Right atrium auricular region (tissue), 2 donors: ENCODE measurements at regions not wholly inside any gene's neighbourhood (a gene's known extent, or its start where the extent isn't known, plus 50 kb on each side); places are given as distances from the start of the nearest gene placed in this dataset.

Experiments used
- DNase-seq: peaks from one replicate; pipeline ENCODE4 v3.0.0-alpha.2; 2019; ENCODE audit warnings: low spot score
- H3K27ac ChIP-seq, 2 donors: fragments of 200-600 bp; sonication (generic); 1 replicate in 1 of 2; 2 replicates in 1 of 2; pipeline ENCODE4 v1.5.1; 2016 to 2019
- H3K27me3 ChIP-seq, 2 donors: fragments of 200-600 bp; sonication (generic); one replicate each; pipeline versions ENCODE4 v1.5.1 to v1.6.0; 2017 to 2019
- H3K36me3 ChIP-seq: fragments of 200-600 bp; sonication (generic); one replicate; pipeline ENCODE4 v1.5.1; 2016
- H3K4me1 ChIP-seq, 2 donors: fragments of 200-600 bp; sonication (generic); one replicate each; pipeline versions ENCODE4 v1.5.1 to v1.6.0; 2017 to 2019
- H3K4me3 ChIP-seq, 2 donors: fragments of 200-600 bp; sonication (generic); 1 replicate in 1 of 2; 2 replicates in 1 of 2; pipeline ENCODE4 v1.5.1; 2017 to 2019; ENCODE audit warnings: mild to moderate bottlenecking in 1 of 2, moderate library complexity in 1 of 2
- H3K9me3 ChIP-seq, 2 donors: fragments of 200-600 bp; sonication (generic); one replicate each; pipeline ENCODE4 v1.5.1; 2019
- CTCF ChIP-seq, 2 donors: fragments of 200-600 bp; sonication (generic); IDR thresholded peaks; one replicate each; pipeline ENCODE4 v1.5.1; 2019; ENCODE audit warnings: antibody characterized with exemption in 2 of 2

GRCh38 chr16:80330150-80330549, 210.6 kb upstream of the DYNLRB2 start:
- DNase-seq: no peak
- Histone ChIP-seq H3K9me3 (no peaks in the 10 kb centered on the region), H3K4me1 (no peaks in the 10 kb centered on the region), H3K4me3 (no peak overlapping the region), H3K27ac (no peak overlapping the region), H3K36me3 (no peaks in the 10 kb centered on the region), H3K27me3 (no peaks in the 10 kb centered on the region)
- TF ChIP-seq CTCF (IDR thresholded peaks at IDR 0.05): no peak

- Histone ChIP-seq H3K4me1 (no peaks in the 10 kb centered on the region), H3K27ac (no peak overlapping the region), H3K9me3 (no peaks in the 10 kb centered on the region), H3K4me3 (no peak overlapping the region), H3K36me3 (no peaks in the 10 kb centered on the region), H3K27me3 (no peaks in the 10 kb centered on the region)
- TF ChIP-seq CTCF (IDR thresholded peaks at IDR 0.05): no peak
- no peak for DNase-seq
Observed at GRCh38 chr16:80327740-80328139, 213.1 kb upstream of the DYNLRB2 start.

- DNase-seq: no peak
- Histone ChIP-seq H3K36me3 (no peaks in the 10 kb centered on the region), H3K9me3 (no peaks in the 10 kb centered on the region), H3K4me1 (no peaks in the 10 kb centered on the region), H3K4me3 (no peak overlapping the region), H3K27me3 (no peaks in the 10 kb centered on the region), H3K27ac (no peak overlapping the region)
- no peak for TF ChIP-seq CTCF (IDR thresholded peaks at IDR 0.05)
Observed at GRCh38 chr16:80324371-80324770, 216.4 kb upstream of the DYNLRB2 start.

- H3K27me3 ChIP-seq: no peaks in the 10 kb centered on the region
- no peaks in the 10 kb centered on the region for H3K36me3 ChIP-seq
- H3K4me3 ChIP-seq: no peak overlapping the region
- H3K27ac ChIP-seq: no peak overlapping the region
- no peak for DNase-seq
- TF ChIP-seq CTCF (IDR thresholded peaks at IDR 0.05): no peak
- no peaks in the 10 kb centered on the region for H3K4me1 ChIP-seq
- no peaks in the 10 kb centered on the region for H3K9me3 ChIP-seq
Observed at GRCh38 chr16:80323808-80324195, 217.0 kb upstream of the DYNLRB2 start.

- Histone ChIP-seq H3K4me1 (no peaks in the 10 kb centered on the region), H3K27ac (no peak overlapping the region), H3K9me3 (no peaks in the 10 kb centered on the region), H3K4me3 (no peak overlapping the region), H3K27me3 (no peaks in the 10 kb centered on the region), H3K36me3 (no peaks in the 10 kb centered on the region)
- DNase-seq: no peak
- TF ChIP-seq CTCF (IDR thresholded peaks at IDR 0.05): no peak
Observed at GRCh38 chr16:80323187-80323807, 217.5 kb upstream of the DYNLRB2 start.

GRCh38 chr16:80319181-80319580, 221.6 kb upstream of the DYNLRB2 start:
- no peak for DNase-seq
- Histone ChIP-seq H3K4me3 (no peak overlapping the region), H3K27me3 (no peaks in the 10 kb centered on the region), H3K36me3 (no peaks in the 10 kb centered on the region), H3K9me3 (no peaks in the 10 kb centered on the region), H3K27ac (no peak overlapping the region), H3K4me1 (no peaks in the 10 kb centered on the region)
- TF ChIP-seq CTCF (IDR thresholded peaks at IDR 0.05): no peak
